Limb (tissue), 2 donors: ENCODE measurements at regions not wholly inside any gene's neighbourhood (a gene's known extent, or its start where the extent isn't known, plus 50 kb on each side); places are given as distances from the start of the nearest gene placed in this dataset.

Experiments
- DNase-seq, 2 donors: peaks; one replicate each; pipeline ENCODE4 v3.0.0-alpha.2; 2016; ENCODE audit errors: extremely low spot score in 2 of 2

GRCh38 chr12:107399046-107399445, 286.6 kb upstream of the PWP1 start:
- DNase-seq = no peak

DNA sequence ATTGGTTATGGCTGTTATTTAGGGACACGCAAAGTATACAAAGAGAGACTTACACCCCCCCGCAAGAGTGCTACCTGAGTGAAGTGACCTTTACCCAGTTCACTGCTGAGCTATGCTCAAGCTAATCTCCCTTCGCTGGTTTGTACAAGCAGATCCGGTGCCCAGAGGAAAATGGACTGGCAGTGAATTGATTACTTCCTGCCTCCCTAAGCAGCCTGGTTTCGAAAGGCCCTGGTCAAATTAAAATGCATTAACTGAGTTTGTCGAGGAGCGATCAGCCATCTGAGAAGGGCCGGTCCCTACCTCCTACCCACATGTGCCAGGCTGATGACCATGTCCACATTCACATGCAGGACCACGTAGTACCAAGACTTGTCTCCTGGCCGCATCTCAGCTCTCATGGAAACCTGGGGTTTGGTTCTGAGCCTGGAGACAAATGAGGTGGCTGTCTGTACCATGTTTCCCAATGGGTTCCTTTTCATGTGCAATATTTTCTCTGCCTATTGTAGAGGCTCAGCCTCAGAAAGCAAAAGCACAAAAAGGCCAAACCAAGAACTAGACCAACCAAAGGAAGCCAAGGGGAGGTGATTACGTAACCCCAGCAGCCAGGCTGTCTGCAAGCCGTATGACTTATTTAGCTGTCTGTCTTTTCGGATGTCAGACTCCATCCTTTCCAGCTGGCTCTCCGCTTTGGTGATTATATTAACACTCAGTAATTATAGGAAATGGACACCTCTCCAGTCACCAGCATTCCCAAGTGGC, 284.7 kb upstream of the PWP1 start:
- no peak for DNase-seq

GRCh38 chr12:107402041-107403022, 283.3 kb upstream of the PWP1 start:
- peak; percentile 19 to 52 for DNase-seq

- no peak for DNase-seq
Measured at GRCh38 chr12:107404981-107405380, 280.6 kb upstream of the PWP1 start.

DNA sequence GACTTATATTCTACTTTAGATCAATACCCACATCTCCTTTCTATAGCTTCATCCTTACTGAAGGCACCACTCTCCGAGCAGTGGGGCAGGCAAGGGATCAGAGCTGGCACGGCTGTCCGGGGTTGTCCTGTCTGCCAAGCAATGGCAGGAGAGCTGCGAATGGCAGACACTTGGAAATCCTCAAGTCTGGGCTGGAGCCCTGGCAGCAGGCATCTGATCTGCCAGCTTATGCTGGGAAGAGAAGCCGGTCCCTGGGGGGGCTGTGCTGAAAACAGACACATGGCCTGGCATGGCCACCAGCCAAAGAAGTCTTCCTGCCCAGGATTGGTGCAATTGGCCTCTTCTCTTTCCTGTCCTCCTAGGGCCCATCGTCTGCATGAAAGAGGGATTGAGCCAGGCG, 280.2 kb upstream of the PWP1 start:
- no peak for DNase-seq

GRCh38 chr12:107406932-107407331, 278.7 kb upstream of the PWP1 start:
- DNase-seq = no peak

- no peak for DNase-seq
Measured at GRCh38 chr12:107411792-107412535, 273.6 kb upstream of the PWP1 start.

DNA sequence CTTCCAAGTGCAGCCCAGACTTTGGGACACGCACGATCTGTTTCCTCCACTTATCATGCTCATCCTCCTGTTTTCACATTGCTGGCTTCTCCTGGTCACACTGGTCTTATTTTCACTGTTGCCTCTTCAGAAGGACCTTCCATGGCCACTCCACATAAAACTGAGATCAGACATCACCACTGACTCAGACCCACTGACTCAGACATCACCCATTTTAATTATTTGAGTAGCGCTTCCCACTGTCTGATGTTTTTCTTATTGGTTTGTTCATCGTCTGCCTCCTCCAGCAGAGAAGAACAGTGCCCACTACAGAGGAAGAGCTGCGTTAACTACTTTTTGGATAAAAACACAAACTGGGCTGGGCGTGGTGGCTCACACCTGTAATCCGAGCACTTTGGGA, 270.5 kb upstream of the PWP1 start:
- DNase-seq = no peak

GRCh38 chr12:107415834-107416233, 269.8 kb upstream of the PWP1 start:
- DNase-seq = peak in 1 of 2 donors; percentile 11

- DNase-seq = no peak
Measured at GRCh38 chr12:107417004-107417403, 268.6 kb upstream of the PWP1 start.

GRCh38 chr12:107418981-107419380, 266.6 kb upstream of the PWP1 start:
- no peak for DNase-seq

- no peak for DNase-seq
Measured at GRCh38 chr12:107423531-107423930, 262.1 kb upstream of the PWP1 start.

- no peak for DNase-seq
Measured at GRCh38 chr12:107429006-107429705, 256.4 kb upstream of the PWP1 start.

GRCh38 chr12:107431942-107432341, 253.7 kb upstream of the PWP1 start:
- DNase-seq = no peak

DNA sequence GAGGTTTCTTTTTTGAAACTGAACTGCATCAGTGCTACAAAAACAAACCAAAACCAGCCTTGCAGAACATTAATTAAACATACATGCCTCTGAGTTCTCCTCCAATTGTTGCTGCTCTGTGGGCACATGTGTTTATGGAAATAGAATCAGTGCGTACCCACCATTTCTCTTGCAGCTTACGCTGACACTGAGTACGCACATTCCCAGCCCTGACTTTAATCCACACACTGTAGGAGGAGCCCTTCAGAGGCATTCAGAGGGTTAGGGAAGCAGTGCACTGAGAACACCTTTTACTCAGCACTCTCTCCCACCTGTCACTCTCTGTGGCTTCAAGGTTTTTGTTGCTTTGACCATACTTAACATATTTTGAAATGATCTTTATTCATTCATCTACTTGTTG, 250.5 kb upstream of the PWP1 start:
- no peak for DNase-seq

- DNase-seq = no peak
Measured at GRCh38 chr12:107435520-107435919, 250.1 kb upstream of the PWP1 start.

- no peak for DNase-seq
Measured at GRCh38 chr12:107436376-107436775, 249.2 kb upstream of the PWP1 start.

DNA sequence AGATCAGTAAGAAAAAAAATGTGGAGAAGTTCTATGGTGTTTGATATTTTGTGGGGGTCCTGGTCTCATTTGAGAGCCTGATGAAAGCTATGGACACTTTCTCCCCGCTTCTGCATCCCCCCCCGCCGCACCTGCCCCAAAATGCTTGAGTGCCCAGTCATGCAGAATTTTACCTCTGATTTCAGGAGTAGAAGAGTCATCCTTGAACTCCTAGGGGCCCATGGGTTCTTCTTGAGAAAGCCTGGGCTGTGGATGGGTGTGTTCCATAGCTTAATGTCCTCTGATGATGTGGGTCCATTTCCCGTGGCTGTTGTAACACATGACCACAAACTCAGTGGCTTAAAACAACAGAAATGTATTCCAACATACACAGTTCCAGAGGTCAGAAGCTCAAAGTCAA, 248.8 kb upstream of the PWP1 start:
- DNase-seq = no peak

DNA sequence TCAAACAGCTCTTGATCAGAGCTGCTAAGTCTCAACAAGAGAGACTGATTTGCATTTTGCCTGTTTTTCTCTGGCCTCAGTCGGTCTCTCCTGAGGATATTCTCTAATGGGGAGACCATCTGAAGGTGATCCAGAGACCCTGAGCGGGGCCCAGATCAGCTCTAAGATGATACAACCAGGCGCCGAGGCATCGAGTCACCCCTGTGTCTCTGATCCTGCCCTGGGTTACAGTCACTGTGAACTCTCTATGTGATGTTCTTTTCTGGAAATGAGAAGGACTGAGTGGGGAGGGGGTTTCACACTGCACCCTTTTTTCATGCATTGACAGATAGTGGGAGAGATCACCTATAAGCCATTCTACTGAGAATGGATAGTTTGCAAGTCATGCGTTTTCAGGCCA, 247.6 kb upstream of the PWP1 start:
- no peak for DNase-seq

DNA sequence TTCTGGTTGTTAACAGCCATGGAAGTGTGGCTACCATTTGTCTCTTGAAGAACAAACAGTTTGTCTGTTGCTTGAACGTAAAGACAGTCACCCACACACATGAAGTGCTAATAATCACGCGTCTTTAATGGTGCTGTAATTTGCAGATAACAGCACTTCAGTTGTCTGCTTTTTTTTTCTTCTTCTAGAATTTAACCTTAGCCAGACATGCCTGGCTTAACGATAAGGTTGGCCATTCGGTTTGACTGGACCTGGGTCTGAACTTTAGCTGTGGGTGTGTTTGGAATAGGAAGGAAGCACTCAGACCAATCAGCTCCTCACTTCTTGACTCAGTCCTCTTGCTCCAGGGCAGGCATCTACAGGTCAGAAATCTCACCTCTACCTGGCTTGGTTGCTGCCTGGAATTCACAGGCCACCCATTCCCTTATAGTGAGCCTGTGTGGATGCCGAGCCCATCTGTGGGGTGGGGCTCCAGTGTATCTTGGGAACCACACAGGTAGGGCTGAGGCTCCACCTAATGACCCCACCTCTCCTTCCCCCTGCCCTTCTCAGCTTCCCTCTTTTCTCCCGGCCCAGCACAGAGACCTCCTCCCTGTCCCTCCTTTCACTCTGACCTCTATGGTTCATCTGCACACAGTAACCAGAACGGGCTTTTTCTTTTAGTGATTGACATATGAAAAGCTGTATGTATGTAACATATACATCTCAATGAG, 246.4 kb upstream of the PWP1 start:
- DNase-seq = no peak

DNA sequence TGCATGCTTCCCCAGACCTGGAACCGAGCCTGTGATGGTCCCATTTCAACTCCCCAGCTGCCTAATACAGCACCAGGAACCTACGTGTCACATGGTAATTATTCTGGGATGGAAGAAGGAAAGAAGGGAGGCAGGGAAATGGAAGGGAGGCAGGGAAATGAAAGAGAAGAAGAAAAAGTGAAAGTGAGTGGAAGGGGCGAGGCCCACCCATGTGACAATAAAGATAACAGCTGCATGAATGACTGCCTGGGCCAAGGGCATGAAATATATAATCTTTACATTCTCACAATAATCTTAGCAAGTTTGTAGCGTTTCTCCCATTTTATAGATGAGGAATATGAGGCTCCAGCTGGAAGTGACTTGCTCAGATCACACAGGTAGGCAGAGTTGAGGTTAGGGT, 245.0 kb upstream of the PWP1 start:
- DNase-seq = no peak
